ENCODE measurements at regions not wholly inside any gene's neighbourhood (a gene's known extent, or its start where the extent isn't known, plus 50 kb on each side); places are given as distances from the start of the nearest gene placed in this dataset.

DNA sequence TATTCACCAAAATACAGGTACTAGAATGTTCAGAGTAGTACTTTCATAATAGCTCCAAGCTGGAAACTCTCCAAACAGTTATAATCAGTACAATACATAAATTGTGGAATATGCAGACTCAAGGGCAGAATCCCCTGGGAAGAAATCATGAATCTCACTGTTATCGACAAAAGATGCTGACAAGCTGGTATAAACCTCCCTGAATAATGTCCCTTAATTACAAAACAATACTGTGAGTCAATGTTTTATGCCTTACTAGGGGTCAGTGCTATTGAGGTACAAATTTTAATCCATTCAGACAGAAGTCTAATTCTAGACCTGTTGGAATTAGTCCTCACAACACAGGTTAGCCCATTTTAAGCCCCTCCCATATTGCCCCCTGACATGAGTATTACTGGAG is 532.3 kb downstream of the DTWD2 start:
- in situ Hi-C loops (cut with HindIII; ENCODE audit: low sequenced_read_pairs), result no loop called here
- DNase-seq (ENCODE audit: low read depth), result no peak
- TF ChIP-seq, protein P1, sequence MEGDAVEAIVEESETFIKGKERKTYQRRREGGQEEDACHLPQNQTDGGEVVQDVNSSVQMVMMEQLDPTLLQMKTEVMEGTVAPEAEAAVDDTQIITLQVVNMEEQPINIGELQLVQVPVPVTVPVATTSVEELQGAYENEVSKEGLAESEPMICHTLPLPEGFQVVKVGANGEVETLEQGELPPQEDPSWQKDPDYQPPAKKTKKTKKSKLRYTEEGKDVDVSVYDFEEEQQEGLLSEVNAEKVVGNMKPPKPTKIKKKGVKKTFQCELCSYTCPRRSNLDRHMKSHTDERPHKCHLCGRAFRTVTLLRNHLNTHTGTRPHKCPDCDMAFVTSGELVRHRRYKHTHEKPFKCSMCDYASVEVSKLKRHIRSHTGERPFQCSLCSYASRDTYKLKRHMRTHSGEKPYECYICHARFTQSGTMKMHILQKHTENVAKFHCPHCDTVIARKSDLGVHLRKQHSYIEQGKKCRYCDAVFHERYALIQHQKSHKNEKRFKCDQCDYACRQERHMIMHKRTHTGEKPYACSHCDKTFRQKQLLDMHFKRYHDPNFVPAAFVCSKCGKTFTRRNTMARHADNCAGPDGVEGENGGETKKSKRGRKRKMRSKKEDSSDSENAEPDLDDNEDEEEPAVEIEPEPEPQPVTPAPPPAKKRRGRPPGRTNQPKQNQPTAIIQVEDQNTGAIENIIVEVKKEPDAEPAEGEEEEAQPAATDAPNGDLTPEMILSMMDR (IDR thresholded peaks at IDR 0.05; ENCODE audit: low read depth, low read length, missing control alignments), result no peak
- H3K4me3 ChIP-seq (ENCODE audit: low read depth, low read length), result no peak overlapping the region

DNA sequence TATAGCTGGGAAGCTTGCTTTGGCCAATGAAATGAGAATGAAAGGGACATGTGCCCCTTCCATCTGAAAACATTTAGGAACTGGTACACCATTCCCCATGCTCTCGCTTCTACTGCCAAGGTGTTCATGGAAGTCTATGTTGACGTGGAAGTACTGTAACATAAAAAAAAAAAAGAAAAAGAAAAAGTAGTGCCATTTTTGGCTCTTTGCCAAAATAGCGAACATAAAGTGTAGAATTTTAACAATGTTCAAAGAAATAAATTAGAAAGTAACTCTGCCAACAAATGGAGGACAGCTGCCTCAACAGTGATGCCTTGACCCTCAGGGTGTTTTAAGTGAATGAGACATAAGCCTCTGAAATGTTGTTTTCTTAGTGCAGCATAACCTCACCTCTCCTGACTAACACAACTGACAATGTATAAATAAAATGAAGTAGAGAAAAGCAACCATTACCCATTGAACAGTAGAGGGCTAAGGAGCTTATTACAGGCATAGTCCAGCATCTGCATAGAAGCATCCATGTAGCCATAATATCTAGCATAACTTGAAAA is 536.6 kb downstream of the DTWD2 start:
- DNase-seq (ENCODE audit: low read depth), result no peak
- TF ChIP-seq, protein P1 (IDR thresholded peaks at IDR 0.05; ENCODE audit: low read depth, low read length, missing control alignments), result no peak
- in situ Hi-C loops (cut with HindIII; ENCODE audit: low sequenced_read_pairs), result no loop called here
- H3K4me3 ChIP-seq (ENCODE audit: low read depth, low read length), result no peak overlapping the region

DNA sequence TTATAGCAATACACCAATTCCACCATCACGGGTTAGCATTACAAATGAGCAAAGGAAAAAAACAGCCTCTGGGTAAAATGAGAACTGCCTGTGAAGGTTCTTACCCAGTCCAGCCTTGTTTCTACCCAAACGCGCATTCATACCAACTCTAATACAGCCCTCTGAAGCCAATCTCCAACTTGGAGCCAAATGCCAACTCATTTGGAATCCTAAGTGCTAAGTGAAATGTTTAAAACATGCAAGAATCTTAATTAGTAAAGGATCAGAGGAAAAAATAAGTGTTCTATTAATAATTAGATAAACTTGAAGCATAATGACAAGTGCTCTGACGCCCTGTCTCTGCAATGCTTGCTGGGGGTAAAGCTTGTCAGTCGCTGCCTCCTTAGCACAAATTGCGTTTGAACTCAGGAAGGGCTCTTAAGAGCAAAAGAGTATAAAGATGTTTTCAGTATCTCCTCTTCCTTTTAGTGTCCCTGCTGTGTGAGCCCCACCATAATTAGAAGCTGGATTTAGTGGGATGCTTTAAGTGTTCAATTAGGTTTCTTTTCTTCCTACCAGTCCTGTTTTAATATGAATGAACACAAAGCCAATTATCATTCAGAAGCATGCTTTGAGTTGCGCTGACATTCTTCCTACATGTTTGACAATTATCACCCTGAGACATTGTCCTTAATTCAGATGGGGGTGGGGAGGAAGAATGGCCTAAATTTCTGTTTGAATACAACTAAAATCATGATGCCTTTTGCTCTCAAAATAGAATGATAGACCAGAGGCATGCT is 537.6 kb downstream of the DTWD2 start:
- no peak overlapping the region for H3K4me3 ChIP-seq (ENCODE audit: low read depth, low read length)
- TF ChIP-seq, protein P1 (IDR thresholded peaks at IDR 0.05; ENCODE audit: low read depth, low read length, missing control alignments), result no peak
- no peak for DNase-seq (ENCODE audit: low read depth)
- in situ Hi-C loops (cut with HindIII; ENCODE audit: low sequenced_read_pairs), result no loop called here

DNA sequence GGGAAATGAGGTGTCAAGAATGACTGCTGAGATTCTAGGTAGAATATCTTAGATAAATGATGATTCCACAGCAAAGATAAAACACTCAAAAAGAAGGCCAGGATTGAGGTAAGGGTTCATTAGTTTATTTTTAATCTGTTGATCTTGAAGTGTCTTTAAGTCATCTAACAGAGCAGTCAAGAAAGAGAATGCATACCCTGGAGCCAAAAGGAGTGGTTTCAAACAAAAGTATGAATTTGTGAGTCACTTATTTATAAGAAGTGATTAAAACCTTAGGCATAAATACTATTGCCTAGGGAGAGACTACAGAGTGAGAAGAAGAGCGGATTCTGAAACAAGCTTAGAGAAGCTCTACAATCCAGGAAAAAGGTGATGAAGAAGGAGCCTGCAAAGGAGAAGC is 541.0 kb downstream of the DTWD2 start:
- in situ Hi-C loops (cut with HindIII; ENCODE audit: low sequenced_read_pairs), result no loop called here
- no peak overlapping the region for H3K4me3 ChIP-seq (ENCODE audit: low read depth, low read length)
- TF ChIP-seq, protein P1 (IDR thresholded peaks at IDR 0.05; ENCODE audit: low read depth, low read length, missing control alignments), result no peak
- no peak for DNase-seq (ENCODE audit: low read depth)

DNA sequence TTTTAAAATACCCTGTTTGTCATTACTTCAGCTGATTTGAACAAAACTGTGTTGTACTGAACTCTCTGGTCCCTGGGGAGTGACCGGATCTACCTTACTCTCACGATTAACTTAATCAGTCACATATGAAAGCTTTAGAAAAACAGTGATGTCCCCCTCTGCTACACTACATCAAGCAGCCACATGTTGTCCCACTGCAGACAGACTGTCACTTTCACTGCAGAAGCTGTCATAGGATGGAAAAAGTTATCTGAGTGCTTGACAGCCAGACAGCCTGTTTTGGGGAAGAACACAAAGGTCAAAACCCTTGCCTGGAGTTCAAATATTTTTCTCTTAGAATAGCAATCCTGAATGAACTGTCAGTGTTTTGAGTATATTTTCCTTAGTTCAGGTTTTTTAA is 546.4 kb downstream of the DTWD2 start:
- TF ChIP-seq, protein P1 (IDR thresholded peaks at IDR 0.05; ENCODE audit: low read depth, low read length, missing control alignments), result no peak
- no peak overlapping the region for H3K4me3 ChIP-seq (ENCODE audit: low read depth, low read length)
- in situ Hi-C loops (cut with HindIII; ENCODE audit: low sequenced_read_pairs), result no loop called here
- DNase-seq (ENCODE audit: low read depth), result no peak

DNA sequence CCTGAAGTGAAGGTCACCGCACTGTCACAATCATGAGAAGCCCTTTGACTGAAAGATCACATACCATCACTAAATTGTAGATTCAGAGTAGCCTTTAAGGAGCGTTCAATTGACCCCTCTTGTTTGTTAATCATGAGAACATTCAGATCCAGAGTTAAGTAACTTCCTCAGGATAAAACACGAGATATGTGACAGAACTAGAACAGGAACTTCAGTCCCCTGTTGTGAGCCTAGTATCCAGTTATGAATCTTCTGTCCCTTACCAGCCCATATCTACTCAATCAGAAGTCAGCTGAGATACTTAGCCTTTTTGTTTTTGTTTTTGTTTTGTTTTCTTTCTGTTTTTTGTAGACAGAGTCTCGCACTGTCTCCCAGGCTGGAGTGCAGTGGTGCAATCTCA is 547.3 kb downstream of the DTWD2 start:
- TF ChIP-seq, protein P1 (IDR thresholded peaks at IDR 0.05; ENCODE audit: low read depth, low read length, missing control alignments), result no peak
- H3K4me3 ChIP-seq (ENCODE audit: low read depth, low read length), result no peak overlapping the region
- in situ Hi-C loops (cut with HindIII; ENCODE audit: low sequenced_read_pairs), result no loop called here
- no peak for DNase-seq (ENCODE audit: low read depth)
